Esophagus mucosa (tissue), 1 donor: ENCODE measurements at regions not wholly inside any gene's neighbourhood (a gene's known extent, or its start where the extent isn't known, plus 50 kb on each side); places are given as distances from the start of the nearest gene placed in this dataset.
"Not testable (repeated sequence)": the region's sequence is repeated elsewhere in the genome, so short reads cannot be mapped to it uniquely, and the experiment has no call there.

Source experiments
- ATAC-seq: fragments of 200-7000 bp; cut with Tn5 transposase; one replicate; pipeline ENCODE4 v1.9.1; 2020
- donor health status: DM: yes; HTN: yes; CAD: no.

DNA sequence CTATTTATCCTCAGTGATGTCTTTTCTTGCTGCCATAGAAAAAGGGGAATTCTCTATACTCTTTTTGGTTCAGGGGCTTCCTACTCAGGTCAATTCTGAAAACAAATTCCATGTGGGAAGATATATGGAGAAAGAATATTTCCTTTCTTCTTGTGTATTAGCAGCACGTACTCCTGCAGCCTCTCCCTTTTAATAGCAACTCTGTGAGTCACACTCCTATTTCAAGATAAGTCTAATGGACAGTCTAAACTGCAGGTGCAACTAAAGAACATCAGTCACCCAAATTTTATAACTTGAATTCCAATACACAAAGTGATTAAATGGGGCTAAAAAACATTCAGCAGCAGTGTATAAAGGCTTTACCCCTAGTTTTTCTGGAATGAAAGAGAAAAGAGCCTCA, 942.2 kb downstream of the CNTNAP5 start:
- ATAC-seq = no peak

DNA sequence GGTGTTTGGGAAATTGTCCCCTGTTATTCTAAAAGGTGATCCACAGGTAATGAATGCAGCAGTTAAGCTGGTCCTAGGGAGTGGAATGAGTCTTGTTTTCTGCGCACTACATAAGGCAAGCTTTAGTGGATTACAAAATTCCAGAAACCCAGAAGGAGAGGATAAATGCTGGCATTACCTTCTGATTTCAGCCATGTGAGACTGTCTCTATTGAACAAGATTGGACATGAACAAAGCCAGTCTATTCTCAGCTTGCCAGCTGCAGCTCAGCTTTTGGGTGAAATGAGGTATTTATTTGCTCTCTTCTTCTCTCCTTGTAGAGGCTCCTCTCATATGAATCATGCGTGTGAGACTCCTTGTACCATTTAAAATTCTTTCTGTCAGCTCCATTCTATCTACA, 944.9 kb downstream of the CNTNAP5 start:
- ATAC-seq = no peak

DNA sequence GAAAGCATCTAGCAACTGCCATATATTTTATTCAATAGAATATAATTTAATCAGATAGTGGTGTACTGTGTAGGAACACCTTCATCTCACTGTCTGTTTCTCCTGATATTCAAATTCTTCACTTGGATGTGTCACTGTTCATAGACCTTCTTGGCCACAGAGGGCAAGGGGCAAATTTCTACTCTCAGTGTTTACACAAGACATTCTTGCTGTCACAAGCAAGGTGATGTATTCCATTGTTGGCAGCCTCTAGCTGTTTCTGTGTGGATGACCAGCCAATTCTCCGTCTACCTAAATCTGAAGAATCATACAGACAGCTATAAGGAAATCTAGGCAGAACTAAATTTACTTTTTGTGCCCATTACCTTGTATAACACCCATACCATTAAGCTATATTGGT, 948.3 kb downstream of the CNTNAP5 start:
- ATAC-seq = no peak

DNA sequence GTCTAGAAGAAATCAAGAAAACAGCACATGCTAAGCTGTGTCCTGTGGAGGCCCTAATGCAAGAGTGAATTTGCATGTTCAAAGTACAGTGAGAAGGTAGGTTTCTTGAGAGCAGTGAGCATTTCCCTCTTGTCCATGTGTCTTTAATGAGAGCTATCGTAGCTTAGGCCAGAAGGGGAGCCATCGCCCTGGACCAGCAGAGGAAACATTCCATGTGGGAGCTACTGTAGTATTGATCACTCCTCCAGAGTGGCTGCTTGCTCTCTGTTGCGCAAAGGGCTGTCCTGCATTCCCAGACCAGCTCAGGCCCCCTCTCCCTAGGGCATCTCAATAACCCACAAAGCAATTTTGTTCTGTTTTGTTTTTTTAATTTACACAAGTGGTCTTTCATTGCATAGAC, 950.1 kb downstream of the CNTNAP5 start:
- ATAC-seq = no peak

DNA sequence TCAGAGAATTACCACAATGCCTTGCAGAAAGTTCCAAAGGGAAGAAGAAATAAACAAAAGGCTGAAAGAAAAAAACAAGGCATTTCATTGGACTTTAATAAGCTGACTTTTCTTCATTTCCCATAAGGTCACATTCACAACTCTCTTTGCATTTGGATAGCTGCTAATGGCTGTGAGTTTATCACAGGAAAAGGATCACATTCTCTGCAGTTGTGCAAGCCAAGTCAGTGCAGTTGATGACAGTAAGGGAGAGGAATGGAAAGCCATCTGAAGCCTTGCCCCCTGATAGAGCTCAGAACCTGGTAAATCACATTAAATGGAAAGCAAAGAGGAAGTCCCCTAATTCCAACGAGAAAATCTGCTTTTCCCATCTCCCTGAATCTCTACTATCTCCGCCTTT, 950.6 kb downstream of the CNTNAP5 start:
- ATAC-seq = no peak

DNA sequence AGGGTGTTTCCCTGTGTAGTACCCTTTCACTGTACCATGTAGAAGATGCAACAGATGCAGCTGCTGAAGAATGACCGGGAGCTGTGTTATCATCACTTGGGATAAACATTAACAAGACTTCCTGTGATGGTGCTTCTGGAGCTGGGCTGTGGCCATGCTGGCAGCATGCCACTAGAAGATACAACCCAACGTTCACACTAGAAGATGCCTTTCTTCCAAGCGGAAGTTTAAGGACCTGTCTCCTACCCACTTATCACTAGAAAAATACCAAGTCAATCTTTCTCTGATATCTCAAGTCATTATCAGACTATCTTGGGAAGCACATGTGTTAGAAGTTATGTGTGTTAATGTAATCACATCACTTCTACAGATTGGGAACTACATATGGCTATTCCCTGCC, 953.5 kb downstream of the CNTNAP5 start:
- no peak for ATAC-seq

DNA sequence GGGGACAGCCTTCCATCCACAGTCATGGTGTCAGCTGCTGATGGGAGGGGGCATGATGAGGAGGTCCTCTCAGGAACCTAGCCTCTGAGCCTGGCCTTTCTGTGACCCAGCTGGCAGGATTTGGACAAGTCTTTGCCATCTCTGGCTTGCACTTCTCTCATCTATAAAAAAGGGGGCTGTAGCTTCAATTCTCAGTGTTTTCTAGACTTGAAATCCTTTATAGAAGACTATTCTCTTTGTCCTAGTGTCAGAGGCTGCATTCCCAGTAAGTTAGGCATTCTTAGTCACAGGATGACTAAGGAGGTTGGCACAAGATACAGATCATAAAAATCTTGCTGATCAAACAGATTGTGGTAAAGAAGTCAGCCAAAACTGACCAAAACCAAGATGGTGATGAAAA, 958.5 kb downstream of the CNTNAP5 start:
- no peak for ATAC-seq

DNA sequence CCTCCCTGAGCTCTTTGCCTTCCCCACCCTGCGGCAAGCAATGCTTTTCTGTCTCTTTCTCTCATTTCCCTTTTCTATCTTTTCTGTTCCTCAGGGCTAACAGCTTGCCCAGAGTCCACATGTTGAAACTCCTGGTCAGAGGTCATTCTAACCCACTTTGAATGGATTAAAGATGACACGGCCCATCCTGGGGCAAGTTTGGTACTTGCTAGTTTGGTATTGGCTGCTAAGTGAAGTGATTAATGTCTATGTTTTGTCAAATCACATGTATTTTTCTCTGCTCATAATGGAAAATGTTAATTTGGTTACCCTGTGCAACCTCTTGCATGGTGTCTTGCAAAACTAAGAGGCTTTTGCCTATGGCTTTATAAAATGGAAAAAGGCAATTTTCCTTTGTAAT, 960.2 kb downstream of the CNTNAP5 start:
- no peak for ATAC-seq

DNA sequence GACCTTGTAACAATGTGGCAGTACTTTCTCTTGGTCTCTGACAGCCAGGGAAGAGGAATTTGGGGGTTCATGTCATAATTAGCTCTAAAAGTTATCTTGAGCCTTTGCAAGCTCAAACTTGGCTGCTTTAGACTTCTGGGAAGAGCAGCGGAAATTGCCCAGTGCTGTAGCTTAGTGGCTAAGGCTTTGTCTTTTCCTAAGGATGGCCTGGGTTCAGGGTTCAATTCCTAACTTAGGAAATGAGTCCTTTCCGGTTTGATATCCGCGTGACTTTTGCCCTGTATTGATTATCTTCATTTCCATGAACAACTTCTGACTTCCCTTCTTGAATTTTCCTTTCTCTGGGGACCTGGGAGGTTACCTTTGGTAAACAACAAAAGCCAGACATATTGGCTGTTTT, 961.0 kb downstream of the CNTNAP5 start:
- no peak for ATAC-seq

DNA sequence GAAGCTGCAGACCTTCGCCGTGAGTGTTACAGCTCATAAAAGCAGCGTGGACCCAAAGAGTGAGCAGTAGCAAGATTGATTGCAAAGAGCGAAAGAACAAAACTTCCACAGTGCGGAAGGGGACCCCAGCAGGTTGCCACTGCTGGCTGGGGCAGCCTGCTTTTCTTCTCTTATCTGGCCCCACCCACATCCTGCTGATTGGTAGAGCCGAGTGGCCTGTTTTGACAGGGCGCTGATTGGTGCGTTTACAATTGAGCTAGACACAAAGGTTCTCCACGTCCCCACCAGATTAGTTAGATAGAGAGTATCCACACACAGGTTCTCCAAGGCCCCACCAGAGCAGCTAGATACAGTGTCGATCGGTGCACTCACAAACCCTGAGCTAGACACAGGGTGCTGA, 961.8 kb downstream of the CNTNAP5 start:
- ATAC-seq = not testable (repeated sequence)

DNA sequence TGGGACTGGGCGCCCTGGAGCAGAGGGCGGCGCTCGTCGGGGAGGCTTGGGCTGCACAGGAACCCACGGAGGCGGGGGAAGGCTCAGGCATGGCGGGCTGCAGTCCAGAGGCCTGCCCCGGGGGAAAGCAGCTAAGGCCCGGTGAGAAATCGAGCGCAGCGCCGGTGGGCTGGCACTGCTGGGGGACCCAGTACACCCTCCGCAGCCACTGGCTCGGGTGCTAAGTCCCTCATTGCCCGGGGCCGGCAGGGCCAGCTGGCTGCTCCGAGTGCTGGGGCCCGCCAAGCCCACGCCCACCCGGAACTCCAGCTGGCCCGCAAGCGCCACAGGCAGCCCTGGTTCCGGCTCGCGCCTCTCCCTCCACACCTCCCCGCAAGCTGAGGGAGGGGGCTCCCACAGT, 962.3 kb downstream of the CNTNAP5 start:
- ATAC-seq = not testable (repeated sequence)

DNA sequence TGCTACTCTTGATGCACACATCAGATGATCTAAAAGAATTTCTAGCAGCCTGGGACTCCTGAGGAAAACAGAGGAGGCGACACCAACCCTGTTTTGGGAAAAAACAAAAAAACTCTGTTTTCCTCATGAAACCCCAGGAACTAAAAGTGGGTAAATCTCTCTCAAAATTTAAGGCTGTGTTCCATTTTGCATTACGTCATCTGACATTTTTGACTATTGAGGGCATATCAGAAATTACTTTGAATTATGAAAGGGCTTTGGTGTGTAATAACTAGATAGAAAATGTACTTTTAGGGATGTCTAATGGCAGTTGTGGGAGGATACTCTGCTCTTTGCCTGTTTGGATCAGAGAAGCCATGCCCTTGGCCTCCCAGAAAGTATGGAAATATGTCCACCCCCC, 963.0 kb downstream of the CNTNAP5 start:
- ATAC-seq = no peak

DNA sequence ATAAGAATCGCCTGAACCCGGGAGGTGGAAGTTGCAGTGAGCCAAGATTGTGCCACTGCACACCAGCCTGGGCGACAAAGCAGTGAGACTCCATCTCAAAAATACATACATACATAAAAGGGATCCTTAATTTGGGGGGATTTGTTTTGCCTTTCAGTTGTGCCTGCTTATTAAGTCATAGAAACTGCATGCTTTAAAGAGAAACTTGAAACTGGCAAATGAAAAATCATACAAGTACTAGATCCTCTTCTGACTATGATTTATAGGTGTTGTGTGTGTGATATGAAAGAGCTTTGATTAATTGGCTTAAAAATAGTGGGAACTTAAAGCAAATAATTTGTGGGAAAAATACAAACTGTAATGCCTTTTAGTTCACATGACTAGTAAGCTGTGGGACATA, 963.7 kb downstream of the CNTNAP5 start:
- ATAC-seq = no peak

DNA sequence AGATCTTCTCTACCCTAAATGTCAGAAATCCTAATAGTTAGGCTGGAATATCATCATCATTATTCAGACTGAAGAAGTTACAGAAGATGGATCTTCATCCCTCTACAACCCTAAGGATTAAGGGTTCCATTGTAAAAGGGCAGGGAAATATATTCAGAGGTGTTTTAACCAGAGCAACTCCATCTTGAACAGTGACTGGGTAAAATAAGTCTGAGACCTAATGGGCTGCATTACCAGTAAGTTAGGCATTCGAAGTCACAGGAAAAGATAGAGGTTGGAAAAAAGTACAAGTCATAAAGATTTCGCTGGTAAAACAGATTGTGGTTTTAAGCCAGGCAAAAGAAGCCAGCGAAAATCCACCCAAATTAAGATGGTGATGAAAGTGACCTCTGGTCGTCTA, 968.7 kb downstream of the CNTNAP5 start:
- ATAC-seq = no peak

DNA sequence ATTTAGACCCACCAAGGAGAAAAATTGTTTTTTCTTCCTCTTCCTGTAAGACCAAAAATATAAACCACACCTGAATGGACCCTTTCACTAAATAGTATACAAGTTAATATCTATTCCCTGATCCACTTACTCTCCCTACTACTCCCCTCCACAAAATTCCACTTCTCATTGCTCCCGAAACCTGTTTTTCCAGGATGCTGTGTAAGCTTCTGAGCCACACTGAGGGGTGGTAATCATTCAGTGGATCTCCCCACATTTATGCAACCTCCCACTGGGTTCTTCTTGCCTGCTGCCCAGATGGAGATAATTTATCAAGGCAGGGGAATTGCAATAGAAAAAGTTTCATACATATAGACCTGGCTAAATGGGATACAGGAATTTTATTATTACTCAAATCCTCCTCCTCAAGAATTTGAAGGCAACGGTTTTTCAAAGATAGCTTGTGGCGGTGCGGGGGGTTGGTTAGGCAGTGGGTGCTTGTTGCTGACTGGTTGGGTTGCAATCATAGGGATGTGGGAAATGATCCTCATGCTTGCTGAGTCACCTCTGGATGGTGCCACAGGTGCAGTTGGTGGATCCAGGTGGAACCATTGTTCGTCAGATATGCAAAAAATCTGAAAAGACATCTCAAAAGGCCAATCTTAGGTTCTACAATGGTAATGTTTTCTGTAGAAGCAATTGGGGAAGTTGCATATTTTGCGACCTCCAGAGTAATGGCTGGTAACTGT, 970.3 kb downstream of the CNTNAP5 start:
- ATAC-seq = no peak

DNA sequence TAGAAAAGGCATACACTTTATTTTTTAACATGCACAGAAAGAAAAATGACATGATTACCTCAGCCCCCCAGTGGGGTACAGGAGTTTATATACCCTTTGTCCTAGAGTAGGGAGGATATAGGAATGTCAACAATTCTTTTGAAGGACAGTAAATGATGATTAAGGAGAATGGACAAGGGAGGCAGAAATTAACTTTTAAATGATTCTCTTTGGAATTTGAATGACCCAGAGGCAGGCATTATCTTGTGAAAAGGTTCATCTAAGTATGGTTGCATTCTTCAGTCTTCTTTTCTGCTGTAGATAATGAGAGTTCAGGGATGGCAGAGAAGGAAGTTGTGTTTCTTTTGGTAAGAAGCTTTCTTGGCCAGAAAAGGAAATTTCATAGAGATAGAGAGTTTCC, 971.3 kb downstream of the CNTNAP5 start:
- no peak for ATAC-seq

DNA sequence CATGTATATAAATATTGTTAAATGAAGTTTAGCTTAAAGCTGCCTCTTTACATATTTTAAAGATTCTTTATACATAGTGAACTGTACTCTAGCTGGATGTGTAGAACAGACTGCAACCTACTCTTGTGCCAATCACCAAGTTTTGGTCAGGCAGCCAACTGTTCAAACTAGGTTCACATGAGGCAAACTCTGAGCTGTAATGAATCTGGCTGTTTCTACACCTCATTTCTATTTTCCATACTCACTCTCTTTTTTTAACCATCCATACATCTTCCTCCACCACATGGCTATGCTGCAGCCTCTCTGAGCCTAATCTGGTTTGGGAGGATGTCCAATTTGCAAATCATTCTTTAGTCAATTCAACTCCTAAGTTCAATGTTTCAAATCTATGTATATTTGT, 974.8 kb downstream of the CNTNAP5 start:
- ATAC-seq = no peak

DNA sequence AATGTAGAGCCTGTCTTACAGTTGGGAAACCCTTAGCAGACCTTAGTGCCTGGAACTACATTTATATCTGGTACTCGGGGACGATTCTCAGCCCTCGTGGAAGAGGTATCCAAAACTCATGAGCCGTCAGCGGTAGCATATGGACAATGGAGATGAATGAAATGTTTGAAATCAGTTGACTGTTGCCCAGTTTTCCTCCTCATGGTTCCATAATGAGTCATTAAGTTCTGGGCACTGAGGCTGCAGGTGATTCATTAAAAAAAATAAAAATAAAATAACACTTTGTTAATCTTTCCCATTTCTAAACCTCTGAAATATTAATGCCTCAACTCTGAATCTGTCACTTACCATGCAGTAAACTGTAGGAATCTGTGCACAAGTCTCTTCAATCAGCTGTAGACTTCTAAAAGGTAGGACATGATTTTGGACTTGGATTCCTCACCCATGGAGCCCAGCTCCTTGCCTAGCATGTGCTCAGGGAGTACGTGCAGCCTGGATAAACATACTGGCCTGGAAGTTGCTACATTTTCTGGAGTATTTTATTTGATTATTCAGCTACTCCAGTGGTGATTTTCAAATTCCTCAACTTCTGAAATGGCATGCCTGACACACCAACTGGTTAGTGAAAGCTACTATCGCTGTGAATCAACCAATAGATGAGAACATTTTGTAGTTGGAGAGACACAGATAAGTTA, 979.2 kb downstream of the CNTNAP5 start:
- ATAC-seq = no peak

DNA sequence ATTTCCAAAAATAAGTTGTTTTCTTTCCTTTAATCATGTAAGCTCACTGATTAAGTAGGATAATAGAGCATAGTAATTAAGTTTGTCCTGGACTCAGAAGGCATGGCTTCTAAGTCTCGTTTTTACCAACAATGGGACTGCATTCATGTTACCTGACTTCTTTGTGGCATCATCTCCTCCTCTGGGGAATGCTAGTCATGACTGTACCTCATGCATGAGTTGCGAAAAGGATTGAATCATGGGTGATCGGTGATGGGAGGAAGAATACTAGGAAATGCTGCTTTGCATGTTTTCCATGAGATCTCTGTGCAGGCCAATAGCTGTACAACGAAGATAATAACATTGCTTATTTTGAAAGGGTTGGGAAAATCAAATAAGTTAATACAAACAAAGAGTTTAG, 981.6 kb downstream of the CNTNAP5 start:
- no peak for ATAC-seq

DNA sequence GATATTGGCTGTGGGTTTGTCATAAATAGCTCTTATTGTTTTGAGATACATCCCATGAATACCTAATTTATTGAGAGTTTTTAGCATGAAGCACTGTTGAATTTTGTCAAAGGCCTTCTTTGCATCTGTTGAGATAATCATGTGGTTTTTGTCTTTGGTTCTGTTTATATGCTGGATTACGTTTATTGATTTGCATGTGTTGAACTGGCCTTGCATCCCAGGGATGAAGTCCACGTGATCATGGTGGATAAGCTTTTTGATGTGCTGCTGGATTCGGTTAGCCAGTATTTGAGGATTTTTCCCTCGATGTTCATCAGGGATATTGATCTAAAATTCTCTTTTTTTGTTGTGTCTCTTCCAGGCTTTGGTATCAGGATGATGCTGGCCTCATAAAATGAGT, 1003.6 kb downstream of the CNTNAP5 start:
- not testable (repeated sequence) for ATAC-seq

DNA sequence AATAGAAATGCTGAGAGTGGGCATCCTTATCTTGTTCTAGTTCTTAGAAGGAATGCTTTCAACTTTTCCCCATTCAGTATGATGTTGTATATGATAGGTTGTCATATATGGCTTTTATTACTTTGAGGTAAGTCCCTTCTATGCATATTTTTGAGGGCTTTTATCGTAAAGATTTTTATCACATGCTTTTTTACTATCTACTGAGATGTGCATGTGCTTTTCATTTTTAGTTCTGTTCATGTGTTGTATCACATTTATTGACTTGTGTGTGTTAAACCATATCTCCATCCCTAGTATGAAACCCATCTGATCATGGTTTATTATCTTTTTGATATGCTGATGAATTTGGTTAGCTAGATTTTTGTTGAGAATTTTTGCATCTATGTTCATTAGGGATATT, 1008.8 kb downstream of the CNTNAP5 start:
- ATAC-seq = no peak

DNA sequence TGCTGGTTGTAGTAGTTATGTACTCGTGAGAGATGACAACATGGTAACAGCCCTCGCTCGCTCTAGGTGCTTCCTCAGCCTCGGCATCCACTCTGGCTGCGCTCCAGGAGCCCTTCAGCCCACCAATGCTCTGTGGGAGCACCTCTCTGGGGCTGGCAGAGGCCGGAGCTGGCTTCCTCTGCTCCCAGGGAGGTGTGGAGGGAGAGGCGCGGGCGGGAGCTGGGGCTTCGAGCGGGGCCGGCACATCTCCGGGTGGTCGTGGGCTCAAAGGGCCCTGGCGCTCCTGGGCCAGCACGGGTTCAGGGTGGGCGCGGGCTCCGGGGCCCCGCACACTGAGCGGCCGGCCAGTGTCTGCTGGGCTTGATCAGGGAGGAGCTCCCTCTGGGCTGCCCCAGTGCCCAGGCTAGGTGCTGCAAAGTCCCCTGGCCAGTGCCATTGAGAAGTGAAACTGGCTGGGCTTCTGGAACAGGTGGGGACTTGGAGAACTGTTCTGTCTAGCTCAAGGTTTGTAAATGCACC, 1012.1 kb downstream of the CNTNAP5 start:
- ATAC-seq = peak; percentile 17

DNA sequence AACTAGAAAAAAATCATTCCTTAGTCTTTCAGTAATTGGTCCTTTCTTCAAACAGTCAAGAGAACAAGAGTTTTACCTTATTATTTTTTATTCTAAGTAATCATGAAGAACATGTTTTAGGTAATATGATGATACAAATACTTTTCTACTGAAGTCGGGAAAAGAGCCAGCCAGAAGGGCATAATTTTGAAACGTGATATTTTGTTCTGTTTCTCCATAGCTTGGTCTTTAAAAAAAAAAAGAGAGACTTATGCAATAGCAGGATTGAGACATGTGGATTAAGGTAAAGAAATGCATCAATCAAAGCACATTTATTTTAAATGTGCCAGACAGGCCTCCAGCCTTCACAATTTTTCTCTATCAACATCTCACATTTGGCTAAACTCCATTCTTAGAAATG, 1016.8 kb downstream of the CNTNAP5 start:
- ATAC-seq = no peak

DNA sequence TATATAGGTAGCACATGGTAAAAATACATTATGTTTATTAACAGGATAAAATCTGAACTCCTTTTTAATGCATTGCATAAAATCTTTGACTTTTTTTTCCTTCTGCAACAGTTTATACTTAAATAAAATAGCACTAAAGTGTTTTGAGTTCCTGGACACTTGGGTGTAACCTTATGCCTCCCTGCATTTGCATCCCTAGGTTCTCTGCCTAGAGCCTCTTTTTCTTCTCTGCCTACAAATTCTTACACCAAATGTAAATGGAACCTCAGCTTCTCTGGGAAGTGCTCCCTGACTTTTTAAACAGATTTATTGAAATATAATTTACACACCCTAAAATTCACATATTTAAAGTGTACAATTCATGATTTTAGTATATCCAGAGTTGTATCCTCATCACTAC, 1017.6 kb downstream of the CNTNAP5 start:
- ATAC-seq = no peak
